HG03432 (cell line): ENCODE measurements at regions not wholly inside any gene's neighbourhood (a gene's known extent, or its start where the extent isn't known, plus 50 kb on each side); places are given as distances from the start of the nearest gene placed in this dataset.
"Not testable (repeated sequence)": the region's sequence is repeated elsewhere in the genome, so short reads cannot be mapped to it uniquely, and the experiment has no call there.

Experiments
- ATAC-seq: cut with Tn5 transposase; IDR thresholded peaks from one replicate; pipeline ENCODE4 v1.9.1; 2021; ENCODE audit warnings: mild to moderate bottlenecking, moderate library complexity; ENCODE audit not compliant: unreplicated experiment

DNA sequence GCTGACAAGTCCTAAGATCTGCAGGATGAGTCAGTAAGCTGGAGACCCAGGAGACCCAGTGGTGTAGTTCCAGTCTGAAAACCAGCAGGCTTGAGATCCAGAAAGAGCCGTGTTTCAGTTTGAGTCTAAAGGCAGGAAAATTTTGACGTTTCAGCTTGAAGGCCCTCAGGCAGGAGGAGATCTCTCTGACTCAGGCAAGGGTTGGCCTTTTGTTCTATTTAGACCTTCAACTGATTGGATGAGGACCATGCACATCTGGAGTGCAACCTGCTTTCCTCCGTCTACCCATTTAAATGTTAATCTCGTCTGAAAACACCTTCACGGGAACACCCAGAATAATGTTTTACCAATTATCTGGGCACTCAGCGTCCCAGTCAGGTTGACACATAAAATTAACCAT is 69.5 kb downstream of the NPIPA7 start:
- ATAC-seq, result not testable (repeated sequence)

DNA sequence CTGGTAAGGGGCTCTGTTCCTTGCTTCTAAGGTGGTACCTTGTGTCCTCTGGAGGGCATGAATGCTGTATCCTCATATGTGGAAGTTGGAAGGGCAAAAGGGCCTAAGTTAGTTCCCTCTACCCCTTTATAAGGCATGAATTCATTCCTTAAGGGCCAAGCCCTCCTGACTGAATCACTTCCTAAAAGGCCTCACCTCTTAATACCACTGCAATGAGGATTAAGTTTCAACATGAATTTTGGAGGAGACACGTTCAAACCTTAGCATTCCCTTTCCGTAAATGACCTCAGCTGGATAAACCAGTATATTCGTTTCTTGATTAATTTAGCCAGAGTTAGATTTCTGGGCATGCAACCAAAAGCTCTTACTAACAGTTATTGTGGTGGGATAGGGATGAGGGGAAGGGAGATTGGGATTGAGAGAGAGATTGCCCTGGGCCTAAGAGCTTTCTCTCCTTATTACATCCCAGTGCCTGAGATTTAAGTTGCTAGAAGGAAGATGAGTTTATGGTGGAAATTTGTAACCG is 70.8 kb downstream of the NPIPA7 start:
- not testable (repeated sequence) for ATAC-seq

DNA sequence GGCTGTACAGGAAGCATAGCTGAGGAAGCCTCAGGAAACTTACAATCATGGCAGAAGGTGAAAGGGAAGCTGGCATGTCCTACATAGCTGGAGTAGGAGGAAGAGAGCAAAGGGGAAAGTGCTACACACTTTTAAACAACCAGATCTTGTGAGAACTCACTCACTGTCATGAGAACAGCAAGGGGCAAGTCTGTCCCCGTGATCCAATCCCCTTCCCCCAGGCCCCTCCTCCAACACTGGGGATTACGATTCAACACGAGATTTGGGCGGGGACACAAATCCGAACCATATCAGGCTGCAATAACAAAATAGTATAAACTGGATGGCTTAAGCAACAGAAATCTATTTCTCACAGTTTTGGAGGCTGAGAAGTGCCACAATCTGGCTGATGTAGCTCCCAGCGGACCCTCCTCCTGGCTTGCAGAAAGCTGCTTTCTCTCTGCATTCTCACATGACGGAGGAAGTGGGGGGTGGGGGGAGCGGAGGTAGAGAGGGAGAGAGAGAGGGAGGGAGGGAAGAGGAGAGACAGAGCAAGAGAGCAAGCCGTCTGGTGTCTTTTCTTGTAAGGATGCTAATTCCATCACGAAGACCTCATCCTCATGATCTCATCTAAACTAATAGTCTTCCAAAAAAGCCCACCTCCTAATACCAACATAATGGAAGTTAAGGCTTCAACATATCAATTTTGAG is 72.9 kb downstream of the NPIPA7 start:
- ATAC-seq, result not testable (repeated sequence)

DNA sequence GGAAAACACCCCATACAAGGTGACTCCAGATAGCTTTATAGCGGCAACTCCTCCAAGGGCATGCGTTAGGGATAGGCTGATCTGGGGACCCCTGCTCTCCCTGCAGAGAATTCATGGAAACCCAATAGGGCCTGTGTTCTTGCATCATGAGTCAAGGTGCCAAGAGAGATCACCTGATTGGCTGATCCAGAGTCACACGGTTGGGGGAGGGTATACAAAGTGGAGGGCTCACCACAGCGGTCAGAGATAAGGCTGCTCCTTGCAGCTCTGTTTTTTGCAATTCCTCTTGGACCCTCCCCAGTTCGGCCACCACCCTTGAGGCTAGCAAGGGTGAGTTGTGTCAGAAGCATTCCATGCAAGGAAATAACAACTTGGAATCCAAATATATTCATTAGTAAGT is 79.6 kb downstream of the NPIPA7 start:
- ATAC-seq, result not testable (repeated sequence)

DNA sequence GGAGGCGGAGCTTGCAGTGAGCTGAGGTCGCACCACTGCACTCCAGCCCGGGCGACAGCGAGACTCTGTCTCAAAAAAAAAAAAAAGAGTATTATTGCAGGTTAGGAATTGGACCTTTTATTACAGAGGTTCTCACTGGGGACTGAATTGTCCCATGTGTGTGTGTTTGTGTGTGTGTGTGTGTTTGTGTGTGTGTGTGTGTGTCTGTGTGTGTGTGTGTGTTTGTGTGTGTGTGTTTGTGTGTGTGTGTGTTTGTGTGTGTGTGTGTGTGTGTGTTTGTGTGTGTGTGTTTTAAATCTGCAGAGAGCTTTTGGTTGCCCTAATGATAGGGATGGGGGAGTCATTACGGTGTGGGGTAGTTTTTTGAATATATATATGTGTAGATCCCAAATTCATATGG is 84.9 kb downstream of the NPIPA7 start:
- ATAC-seq, result not testable (repeated sequence)

DNA sequence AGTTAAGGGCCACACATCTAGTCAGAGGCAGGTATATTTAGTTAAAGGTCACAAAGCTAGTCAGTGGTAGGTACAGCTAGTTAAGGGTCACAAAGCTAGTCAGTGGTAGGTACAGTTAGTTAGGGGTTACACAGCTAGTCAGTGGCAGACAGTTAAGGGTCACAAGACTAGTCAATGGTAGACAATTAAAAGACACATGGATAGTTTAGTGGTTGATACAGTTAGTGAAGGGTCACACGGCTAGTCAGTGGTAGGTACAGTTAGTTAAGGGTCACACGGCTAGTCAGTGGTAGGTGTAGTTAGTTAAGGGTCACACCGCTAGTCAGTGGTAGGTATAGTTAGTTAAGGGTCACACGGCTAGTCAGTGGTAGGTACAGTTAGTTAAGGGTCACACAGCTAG is 110.0 kb downstream of the NPIPA7 start:
- not testable (repeated sequence) for ATAC-seq

DNA sequence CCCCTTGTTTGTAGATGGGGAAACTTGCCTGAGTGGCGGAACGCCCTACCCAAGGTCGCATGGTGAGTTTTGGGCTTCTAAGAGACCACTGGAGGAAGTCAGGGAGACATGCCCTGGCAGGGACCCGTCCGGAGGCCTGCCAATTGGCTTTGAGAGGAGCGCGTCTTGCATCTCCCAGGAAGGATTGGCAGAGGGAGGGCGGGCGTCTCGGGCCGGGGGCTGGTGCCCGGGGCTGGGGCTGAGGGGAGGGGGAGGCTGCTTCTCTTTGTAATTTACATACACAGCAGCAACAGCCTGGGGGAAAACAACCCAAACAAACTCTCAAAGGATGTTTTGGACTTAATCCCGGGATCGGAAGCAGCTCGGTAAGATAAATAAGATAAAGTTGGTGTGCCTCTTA is 110.5 kb downstream of the NPIPA7 start:
- not testable (repeated sequence) for ATAC-seq

DNA sequence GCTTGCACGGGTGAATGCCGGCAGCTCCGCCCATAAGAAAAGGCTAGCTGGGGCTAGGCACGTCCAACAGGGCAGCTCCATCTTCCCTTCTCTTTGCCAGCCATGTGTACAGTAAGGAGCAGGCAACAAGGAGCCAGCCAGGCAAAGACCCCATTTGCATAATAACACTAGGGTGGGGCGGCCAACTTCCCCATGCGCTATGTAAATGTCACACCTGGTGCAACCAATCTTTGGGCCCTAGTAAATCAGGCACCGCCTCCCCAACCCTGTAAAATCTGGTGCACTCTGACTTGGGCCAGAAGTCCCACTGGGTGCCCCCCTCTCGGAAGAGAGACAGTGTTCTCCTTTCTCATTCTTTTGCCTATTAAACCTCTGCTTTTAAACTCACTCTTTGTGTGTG is 115.2 kb downstream of the NPIPA7 start:
- not testable (repeated sequence) for ATAC-seq

DNA sequence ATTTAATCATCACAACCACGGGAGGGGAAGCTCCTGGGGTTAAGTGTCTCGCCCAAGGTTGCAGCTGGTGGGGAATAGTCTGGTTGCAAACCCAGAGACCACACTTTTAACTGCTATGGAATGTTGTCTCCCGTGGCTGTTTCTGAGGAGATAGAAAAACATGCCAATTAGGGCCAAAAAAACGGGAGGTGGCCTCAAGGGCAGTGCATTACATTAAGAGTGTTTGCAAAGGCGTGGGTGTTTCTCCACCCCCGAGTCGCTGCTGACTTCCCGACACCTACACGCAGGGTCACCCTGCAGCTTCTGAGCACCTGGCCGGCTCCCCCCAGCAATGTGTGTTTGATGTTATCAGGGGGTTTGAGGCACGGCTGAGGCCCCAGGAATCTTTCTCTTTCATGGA is 116.1 kb downstream of the NPIPA7 start:
- not testable (repeated sequence) for ATAC-seq

DNA sequence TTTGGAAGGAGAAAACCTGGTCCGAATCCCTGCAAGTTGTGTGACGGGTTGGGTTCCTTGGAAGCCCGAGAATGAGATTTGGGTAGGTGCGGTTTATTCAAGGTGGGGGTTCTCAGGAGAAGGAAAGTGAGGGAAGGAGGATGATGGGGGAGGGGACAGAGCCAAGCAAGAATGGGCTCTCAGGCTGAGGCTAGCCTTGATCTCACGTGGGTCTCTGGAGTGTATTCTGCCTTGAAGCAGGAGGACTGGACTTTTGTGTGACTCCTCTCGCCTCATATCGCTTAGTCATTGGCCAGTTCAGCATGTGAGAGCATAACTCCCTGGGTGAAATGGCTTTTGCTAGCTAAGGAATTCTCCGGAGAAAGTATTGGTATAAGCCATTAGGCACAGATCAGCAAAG is 120.9 kb downstream of the NPIPA7 start:
- ATAC-seq, result not testable (repeated sequence)

DNA sequence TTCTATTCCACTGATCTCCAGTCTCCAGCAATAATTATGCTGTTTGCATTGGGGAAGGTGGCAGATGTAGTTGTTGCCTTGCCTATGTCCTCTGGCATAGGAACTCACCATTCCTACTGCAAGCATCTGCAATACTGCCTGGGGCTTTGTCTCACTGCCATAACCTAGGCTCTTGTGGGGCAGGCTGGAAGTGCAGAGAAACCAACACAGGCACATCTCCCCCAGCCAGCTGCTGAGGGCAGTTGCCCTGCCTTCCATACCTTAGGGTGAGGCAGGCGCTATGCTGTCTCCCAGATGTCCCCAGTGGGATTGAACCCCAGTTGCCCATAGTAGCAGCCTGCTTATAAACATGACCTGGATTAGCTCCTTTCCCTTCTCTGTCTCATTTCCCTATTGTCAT is 128.1 kb downstream of the NPIPA7 start:
- not testable (repeated sequence) for ATAC-seq

DNA sequence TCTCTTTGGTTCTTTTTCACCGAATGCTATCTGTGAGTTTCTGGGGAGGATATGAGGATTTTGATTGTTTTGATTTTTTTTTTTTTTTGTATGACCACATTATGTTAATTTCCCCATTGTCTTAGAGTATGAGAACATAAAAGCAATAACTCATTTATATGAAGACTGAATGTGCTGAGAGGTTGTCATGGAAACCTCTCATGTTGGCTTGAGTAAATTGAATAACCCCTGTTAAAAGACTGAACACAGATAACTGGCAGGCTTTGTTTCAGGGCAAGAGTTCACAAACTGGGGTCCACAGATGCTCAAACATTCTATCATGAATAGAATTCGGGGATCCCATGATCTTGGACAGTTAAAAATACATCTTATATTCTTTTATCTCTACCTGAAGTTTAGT is 129.4 kb downstream of the NPIPA7 start:
- ATAC-seq, result not testable (repeated sequence)

DNA sequence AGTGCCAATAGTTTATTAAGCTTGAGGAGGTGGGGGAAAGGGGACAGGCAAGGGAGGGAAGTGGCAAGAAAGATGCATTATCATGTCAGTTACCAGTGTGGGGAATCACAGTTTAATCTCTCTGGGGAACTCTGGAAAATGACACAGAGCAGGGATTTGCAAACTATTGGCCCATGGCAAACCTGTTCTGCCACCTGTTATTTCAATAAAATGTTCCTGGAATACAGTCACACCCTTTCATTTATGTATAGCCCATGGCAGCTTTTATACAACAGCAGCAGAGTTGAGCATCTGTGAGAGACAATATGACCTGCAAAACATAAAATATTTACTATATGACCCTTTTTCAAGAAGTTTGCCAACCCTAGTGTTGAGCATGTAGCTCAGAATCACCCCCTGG is 140.5 kb downstream of the NPIPA7 start:
- ATAC-seq, result not testable (repeated sequence)

DNA sequence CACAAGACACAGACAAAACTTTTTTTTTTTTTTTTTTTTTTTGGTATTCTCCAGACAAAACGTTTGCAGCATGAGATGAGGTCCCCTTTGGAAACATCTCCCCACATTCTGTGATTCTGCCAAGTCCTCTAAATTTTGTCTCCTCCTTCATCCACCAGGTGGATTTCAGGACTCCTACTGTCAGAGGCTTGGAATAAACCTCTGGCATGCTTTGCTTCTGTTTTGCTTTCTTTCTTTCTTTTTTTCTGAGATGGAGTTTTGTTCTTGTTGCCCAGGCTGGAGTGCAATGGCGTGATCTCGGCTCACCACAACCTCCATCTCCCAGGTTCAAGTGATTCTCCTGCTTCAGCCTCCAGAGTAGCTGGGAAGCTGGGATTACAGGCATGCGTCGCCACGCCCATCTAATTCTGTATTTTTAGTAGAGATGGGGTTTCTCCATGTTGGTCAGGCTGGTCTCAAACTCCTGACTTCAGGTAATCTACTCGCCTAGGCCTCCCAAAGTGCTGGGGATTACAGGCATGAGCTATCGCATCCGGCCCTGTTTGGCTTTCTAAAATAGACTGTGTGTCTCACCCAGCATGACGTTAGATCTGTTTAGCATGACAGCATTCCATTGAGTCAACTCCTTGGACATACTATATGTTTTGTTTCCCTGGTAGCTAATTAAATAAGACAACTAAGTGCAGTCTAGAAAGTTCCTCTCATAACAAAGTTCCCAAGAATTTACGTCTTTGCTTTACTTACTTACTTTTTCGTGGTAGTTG is 142.5 kb downstream of the NPIPA7 start:
- not testable (repeated sequence) for ATAC-seq

DNA sequence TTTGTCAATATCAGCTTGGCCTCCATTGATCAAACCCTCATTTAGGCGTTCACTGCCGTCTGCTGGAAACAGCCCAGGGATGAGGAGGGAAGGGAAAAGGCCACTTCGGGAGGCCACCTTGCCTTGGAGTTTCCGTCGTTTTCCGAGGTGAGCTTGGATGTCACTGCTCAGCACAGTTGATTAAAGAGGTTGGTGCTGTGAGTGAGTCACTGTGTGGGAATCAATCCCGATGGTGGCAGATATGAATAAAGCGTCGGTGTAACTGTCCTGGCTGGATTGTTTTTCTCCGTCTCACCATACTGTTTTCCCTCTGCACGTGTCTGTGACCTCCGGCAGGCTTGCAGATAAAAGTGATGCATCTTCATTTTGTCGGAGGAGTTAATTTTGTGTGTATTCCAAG is 148.1 kb downstream of the NPIPA7 start:
- not testable (repeated sequence) for ATAC-seq

DNA sequence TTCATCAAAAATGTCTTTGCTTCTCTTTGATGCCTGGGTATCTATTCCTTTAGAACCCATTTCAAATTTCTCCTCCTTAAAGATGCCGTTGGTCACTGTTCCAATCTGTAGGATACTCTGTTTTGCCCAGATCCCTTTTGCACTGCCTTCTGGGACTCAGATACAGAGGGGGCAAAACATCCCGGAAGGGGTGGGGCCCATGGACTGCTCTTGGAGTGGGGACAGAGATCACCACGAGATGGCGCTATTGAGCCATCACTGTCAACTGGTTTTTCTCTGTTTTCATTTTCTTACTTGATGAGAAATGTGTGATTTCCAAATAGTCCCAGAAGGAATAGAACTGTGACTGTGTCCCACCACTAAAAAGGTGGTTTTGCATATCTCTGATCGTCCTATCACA is 151.8 kb downstream of the NPIPA7 start:
- ATAC-seq, result not testable (repeated sequence)

DNA sequence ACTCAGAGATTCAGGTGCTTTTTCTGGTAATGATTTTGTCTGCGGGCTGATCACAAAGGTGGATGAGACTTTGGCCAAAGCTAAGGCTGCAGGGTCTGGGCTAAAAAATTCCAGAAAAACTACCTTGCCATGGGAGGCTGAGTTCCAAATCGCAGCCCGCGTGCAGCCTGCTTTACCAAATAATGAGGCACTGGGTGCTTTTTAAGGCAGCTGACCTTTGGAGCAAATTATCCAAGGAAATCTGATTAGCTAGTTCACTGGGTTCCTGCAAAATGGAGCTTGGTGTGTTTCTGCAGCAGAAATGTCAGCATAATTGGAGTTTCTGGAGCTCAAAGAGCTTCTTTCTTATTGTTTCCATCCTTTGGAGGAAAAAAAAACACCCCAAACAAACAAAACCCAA is 156.6 kb downstream of the NPIPA7 start:
- not testable (repeated sequence) for ATAC-seq

DNA sequence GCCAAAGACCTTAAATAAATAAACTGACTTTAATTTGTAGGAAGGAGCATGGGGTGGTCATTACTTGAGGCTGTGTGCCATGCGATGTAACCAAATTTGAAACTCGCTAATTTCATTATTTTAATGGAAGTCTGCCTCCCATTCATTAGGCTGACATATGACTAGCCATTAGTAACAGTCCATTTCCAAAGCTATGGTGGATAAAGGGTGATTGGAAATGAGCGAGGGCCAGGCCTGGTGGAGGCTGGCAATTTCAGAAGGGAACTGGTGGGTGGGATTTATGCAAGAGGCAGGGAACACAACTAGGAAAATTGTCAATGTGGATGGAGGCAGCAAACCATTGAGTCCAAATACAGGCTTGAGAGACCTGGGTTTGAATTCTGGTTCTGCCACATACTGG is 157.2 kb downstream of the NPIPA7 start:
- not testable (repeated sequence) for ATAC-seq

DNA sequence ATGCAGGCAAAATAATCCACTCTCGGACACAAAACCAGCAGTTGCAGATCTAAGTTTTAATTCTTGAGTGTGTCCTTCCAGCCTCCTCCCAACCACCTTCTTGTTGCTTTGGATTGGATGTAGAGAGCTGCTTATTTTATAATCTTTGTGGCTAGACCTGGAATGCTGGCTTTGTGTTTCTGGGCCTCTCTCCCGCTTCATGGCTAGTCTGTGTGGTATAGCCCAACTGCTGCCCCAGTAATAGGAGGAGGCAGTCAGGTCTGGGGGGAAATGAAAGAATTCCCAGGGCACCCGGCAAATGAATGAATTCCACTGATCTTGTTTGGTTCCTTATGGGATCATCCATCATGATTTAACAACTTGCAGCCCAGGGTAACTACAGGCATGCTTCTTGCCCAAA is 170.8 kb downstream of the NPIPA7 start:
- not testable (repeated sequence) for ATAC-seq

DNA sequence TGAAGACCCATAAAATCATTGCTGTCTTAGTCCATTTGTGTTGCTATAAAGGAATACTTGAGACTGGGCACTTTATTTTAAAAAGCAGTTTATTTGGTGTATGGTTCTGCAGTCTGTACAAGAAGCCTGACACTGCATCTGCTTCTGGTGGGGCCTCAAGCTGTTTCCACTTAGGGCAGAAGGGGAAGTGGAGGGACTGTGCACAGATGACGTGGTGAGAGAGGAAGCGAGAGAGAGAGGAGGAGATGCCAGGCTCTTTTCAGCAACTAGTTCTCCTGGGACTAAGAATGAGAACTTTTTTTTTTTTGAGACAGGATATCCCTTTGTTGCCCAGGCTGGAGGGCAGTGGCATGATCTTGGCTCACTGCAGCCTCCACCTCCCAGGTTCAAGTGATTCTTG is 171.9 kb downstream of the NPIPA7 start:
- not testable (repeated sequence) for ATAC-seq

DNA sequence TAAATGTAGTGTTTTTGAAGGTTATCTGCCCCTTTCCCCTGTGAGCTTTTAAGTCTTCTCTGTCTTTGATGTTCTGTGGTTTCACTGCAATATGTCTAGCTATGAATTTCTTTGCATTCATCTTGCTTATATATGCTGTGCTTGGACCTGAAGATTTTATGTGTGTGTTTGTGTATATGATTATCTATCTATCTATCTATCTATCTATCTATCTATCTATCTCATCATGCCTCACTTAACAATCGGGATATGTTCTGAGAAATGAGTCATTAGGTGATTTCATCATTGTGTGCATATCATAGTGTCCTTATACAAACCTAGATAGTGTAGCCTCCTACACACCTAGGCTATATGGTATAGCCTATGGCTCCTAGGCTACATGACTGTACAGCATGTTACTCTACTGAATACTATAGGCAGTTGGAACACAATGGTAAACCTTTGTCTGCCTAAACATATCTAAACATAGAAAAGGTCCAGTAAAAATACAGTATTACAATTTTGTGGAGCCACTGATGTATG is 173.9 kb downstream of the NPIPA7 start:
- not testable (repeated sequence) for ATAC-seq
